Neural cell (in vitro differentiated cells): ENCODE measurements at regions not wholly inside any gene's neighbourhood (a gene's known extent, or its start where the extent isn't known, plus 50 kb on each side); places are given as distances from the start of the nearest gene placed in this dataset.

Source experiments
- H2AFZ ChIP-seq: fragments of 200-600, 300-800 bp; sonication (generic), shearing (Covaris generic); 2 replicates; pipeline ENCODE4 v1.6.0; 2014; ENCODE audit warnings: low read depth, mild to moderate bottlenecking, antibody characterized with exemption, low read length, moderate library complexity
- H3F3A ChIP-seq: fragments of 200-600 bp; shearing (Covaris generic); 2 replicates; pipeline ENCODE4 v1.6.1; 2016; ENCODE audit warnings: mild to moderate bottlenecking, moderate library complexity, mixed read lengths, antibody characterized with exemption, low read length; ENCODE audit not compliant: insufficient read depth, poor library complexity, severe bottlenecking
- H3K27ac ChIP-seq: fragments of 200-600, 300-800 bp; sonication (generic), shearing (Covaris generic); 2 replicates; pipeline ENCODE4 v1.5.1; 2014; ENCODE audit warnings: mild to moderate bottlenecking, low read length, moderate library complexity
- H3K27me3 ChIP-seq: fragments of 300-800, 200-600 bp; sonication (generic), shearing (Covaris generic); 2 replicates; pipeline ENCODE4 v1.6.0; 2014; ENCODE audit warnings: mild to moderate bottlenecking, low read depth, low read length, moderate library complexity; ENCODE audit not compliant: insufficient read depth
- H3K36me3 ChIP-seq: fragments of 300-800, 200-600 bp; sonication (generic), shearing (Covaris generic); 2 replicates; pipeline ENCODE4 v1.5.1; 2014; ENCODE audit warnings: mild to moderate bottlenecking, antibody characterized with exemption, low read length, moderate library complexity; ENCODE audit not compliant: insufficient read depth
- H3K4me2 ChIP-seq: fragments of 300-800, 200-600 bp; sonication (generic), shearing (Covaris generic); 2 replicates; pipeline ENCODE4 v1.6.0; 2014; ENCODE audit warnings: mild to moderate bottlenecking, low read length
- H3K4me3 ChIP-seq: fragments of 300-800, 200-600 bp; sonication (generic), shearing (Covaris generic); 2 replicates; pipeline ENCODE4 v1.5.1; 2014; ENCODE audit warnings: mild to moderate bottlenecking, low read length, moderate library complexity
- H3K79me2 ChIP-seq: fragments of 200-600 bp; shearing (Covaris generic); replicated peaks from 2 replicates; pipeline ENCODE4 v1.6.0; 2014; ENCODE audit warnings: mild to moderate bottlenecking, low read length, moderate library complexity; ENCODE audit not compliant: insufficient read depth
- H3K9ac ChIP-seq: fragments of 300-800, 200-600 bp; sonication (generic), shearing (Covaris generic); 2 replicates; pipeline ENCODE4 v1.6.1; 2016; ENCODE audit warnings: mild to moderate bottlenecking, low read length, mixed read lengths
- H3K9me2 ChIP-seq: fragments of 200-600 bp; shearing (Covaris generic); 2 replicates; pipeline ENCODE4 v1.6.1; 2016; ENCODE audit warnings: mild to moderate bottlenecking, low read length, mixed read lengths; ENCODE audit not compliant: insufficient read depth
- H3K9me3 ChIP-seq: fragments of 200-600, 300-800 bp; sonication (generic), shearing (Covaris generic); 2 replicates; pipeline ENCODE4 v1.6.1; 2016; ENCODE audit warnings: mild to moderate bottlenecking, mixed run types, low read length, moderate library complexity, mixed read lengths
- H4K20me1 ChIP-seq: fragments of 200-600 bp; shearing (Covaris generic); 2 replicates; pipeline ENCODE4 v1.6.1; 2016; ENCODE audit warnings: mild to moderate bottlenecking, mixed run types; ENCODE audit not compliant: insufficient read depth
- EP300 ChIP-seq: fragments of 450-650 bp; conservative IDR thresholded peaks from 2 replicates; pipeline ENCODE4 v1.6.1; 2014; ENCODE audit warnings: antibody characterized with exemption, mild to moderate bottlenecking, moderate library complexity; ENCODE audit not compliant: poor library complexity, severe bottlenecking
- EZH2 ChIP-seq: fragments of 200-600, 300-800 bp; shearing (Covaris generic), sonication (generic); IDR thresholded peaks from 2 replicates; pipeline ENCODE4 v1.6.1; 2014; ENCODE audit warnings: antibody characterized with exemption, low read length, borderline replicate concordance, mild to moderate bottlenecking; ENCODE audit not compliant: insufficient read depth, poor library complexity, severe bottlenecking
- MXI1 ChIP-seq: fragments of 450-650 bp; conservative IDR thresholded peaks from 2 replicates; pipeline ENCODE4 v1.6.1; 2014; ENCODE audit warnings: antibody characterized with exemption, mild to moderate bottlenecking; ENCODE audit not compliant: poor library complexity, severe bottlenecking
- POLR2AphosphoS5 ChIP-seq: IDR thresholded peaks from 2 replicates; pipeline ENCODE4 v1.6.1; 2012
- RAD21 ChIP-seq: fragments of 450-650 bp; conservative IDR thresholded peaks from 2 replicates; pipeline ENCODE4 v1.6.1; 2014; ENCODE audit warnings: antibody characterized with exemption, mild to moderate bottlenecking, moderate library complexity
- SMC3 ChIP-seq: fragments of 450-650 bp; conservative IDR thresholded peaks from 2 replicates; pipeline ENCODE4 v1.6.1; 2014; ENCODE audit warnings: antibody characterized with exemption, mild to moderate bottlenecking, moderate library complexity; ENCODE audit not compliant: poor library complexity
- TAF1 ChIP-seq: IDR thresholded peaks from 2 replicates; pipeline ENCODE4 v1.6.1; 2012; ENCODE audit warnings: low read depth
- TF ChIP-seq, protein P1 (sequence below): fragments of 450-650 bp; IDR thresholded peaks from 2 replicates; pipeline ENCODE4 v1.5.1; 2014; ENCODE audit warnings: antibody characterized with exemption, mild to moderate bottlenecking, moderate library complexity; ENCODE audit not compliant: poor library complexity, severe bottlenecking
- TF ChIP-seq, protein P2 (sequence below): IDR thresholded peaks from 2 replicates; pipeline ENCODE4 v1.6.1; 2012; ENCODE audit warnings: borderline replicate concordance

DNA sequence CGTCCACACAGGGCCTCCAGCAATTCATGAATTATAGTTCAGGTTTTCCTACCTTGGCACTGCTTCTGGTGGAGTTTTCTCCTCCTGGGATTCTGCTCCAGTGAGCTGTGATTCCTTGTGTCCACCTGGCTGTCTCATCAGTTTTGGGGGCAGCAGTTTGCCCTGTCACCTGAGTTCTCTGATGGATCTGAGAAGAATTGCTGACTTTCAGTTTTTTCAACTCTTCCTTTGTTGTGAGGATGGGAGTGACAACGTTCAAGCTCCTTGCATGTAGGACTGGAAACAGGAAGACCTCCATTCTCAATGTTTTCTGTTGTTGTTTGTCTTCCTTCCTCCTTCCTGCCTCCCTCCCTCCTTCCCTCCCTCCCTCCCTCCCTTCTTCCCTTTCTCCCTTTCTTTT is 359.0 kb downstream of the TSN start:
- Histone ChIP-seq H3K27me3 (no peaks in the 10 kb centered on the region), H3K4me3 (no peak overlapping the region), H2AFZ (no peak overlapping the region), H3K36me3 (no peaks in the 10 kb centered on the region), H3K27ac (no peak overlapping the region), H3K9me2 (no peaks in the 10 kb centered on the region), H3K9me3 (no peaks in the 10 kb centered on the region), H4K20me1 (no peaks in the 10 kb centered on the region), H3F3A (no peaks in the 10 kb centered on the region), H3K9ac (no peak overlapping the region), H3K4me2 (no peak overlapping the region), H3K79me2 (no peaks in the 10 kb centered on the region)
- TF ChIP-seq EP300: no peak
- TF ChIP-seq, protein P1, sequence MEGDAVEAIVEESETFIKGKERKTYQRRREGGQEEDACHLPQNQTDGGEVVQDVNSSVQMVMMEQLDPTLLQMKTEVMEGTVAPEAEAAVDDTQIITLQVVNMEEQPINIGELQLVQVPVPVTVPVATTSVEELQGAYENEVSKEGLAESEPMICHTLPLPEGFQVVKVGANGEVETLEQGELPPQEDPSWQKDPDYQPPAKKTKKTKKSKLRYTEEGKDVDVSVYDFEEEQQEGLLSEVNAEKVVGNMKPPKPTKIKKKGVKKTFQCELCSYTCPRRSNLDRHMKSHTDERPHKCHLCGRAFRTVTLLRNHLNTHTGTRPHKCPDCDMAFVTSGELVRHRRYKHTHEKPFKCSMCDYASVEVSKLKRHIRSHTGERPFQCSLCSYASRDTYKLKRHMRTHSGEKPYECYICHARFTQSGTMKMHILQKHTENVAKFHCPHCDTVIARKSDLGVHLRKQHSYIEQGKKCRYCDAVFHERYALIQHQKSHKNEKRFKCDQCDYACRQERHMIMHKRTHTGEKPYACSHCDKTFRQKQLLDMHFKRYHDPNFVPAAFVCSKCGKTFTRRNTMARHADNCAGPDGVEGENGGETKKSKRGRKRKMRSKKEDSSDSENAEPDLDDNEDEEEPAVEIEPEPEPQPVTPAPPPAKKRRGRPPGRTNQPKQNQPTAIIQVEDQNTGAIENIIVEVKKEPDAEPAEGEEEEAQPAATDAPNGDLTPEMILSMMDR: no peak
- no peak for TF ChIP-seq EZH2
- TF ChIP-seq, protein P2, sequence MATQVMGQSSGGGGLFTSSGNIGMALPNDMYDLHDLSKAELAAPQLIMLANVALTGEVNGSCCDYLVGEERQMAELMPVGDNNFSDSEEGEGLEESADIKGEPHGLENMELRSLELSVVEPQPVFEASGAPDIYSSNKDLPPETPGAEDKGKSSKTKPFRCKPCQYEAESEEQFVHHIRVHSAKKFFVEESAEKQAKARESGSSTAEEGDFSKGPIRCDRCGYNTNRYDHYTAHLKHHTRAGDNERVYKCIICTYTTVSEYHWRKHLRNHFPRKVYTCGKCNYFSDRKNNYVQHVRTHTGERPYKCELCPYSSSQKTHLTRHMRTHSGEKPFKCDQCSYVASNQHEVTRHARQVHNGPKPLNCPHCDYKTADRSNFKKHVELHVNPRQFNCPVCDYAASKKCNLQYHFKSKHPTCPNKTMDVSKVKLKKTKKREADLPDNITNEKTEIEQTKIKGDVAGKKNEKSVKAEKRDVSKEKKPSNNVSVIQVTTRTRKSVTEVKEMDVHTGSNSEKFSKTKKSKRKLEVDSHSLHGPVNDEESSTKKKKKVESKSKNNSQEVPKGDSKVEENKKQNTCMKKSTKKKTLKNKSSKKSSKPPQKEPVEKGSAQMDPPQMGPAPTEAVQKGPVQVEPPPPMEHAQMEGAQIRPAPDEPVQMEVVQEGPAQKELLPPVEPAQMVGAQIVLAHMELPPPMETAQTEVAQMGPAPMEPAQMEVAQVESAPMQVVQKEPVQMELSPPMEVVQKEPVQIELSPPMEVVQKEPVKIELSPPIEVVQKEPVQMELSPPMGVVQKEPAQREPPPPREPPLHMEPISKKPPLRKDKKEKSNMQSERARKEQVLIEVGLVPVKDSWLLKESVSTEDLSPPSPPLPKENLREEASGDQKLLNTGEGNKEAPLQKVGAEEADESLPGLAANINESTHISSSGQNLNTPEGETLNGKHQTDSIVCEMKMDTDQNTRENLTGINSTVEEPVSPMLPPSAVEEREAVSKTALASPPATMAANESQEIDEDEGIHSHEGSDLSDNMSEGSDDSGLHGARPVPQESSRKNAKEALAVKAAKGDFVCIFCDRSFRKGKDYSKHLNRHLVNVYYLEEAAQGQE: no peak
- no peak for TF ChIP-seq RAD21
- TF ChIP-seq SMC3: no peak
- TF ChIP-seq POLR2AphosphoS5: no peak
- no peak for TF ChIP-seq MXI1
- no peak for TF ChIP-seq TAF1

DNA sequence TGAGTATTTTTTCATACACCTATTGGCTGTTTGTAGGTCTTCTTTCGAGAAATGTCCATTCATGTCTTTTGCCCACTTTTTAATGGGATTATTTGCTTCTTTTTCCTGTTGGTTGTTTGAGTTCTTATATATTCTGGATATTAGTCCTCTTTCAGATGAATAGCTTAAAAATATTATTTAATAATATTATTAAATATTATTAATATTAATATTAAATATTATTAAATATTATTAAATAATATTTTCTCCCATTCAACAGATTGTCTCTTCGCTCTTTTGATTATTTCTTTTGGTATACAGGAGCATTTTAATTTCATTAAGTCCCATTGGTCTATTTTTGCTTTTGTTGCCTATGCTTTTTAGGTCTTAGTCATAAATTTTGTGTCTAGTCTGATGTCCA is 361.9 kb downstream of the TSN start:
- Histone ChIP-seq H3K27ac (no peak overlapping the region), H3K4me2 (no peak overlapping the region), H3F3A (no peaks in the 10 kb centered on the region), H3K9me2 (no peaks in the 10 kb centered on the region), H3K9ac (no peak overlapping the region), H3K4me3 (no peak overlapping the region), H3K9me3 (no peaks in the 10 kb centered on the region), H2AFZ (no peak overlapping the region), H3K36me3 (no peaks in the 10 kb centered on the region), H3K79me2 (no peaks in the 10 kb centered on the region), H3K27me3 (no peaks in the 10 kb centered on the region), H4K20me1 (no peaks in the 10 kb centered on the region)
- TF ChIP-seq MXI1: no peak
- TF ChIP-seq EP300: no peak
- no peak for TF ChIP-seq SMC3
- TF ChIP-seq TAF1: no peak
- TF ChIP-seq POLR2AphosphoS5: no peak
- TF ChIP-seq, protein P1: no peak
- TF ChIP-seq RAD21: no peak
- TF ChIP-seq, protein P2: no peak
- TF ChIP-seq EZH2: no peak
